HG02623 (cell line): ENCODE measurements at regions not wholly inside any gene's neighbourhood (a gene's known extent, or its start where the extent isn't known, plus 50 kb on each side); places are given as distances from the start of the nearest gene placed in this dataset.
"Not testable (repeated sequence)": the region's sequence is repeated elsewhere in the genome, so short reads cannot be mapped to it uniquely, and the experiment has no call there.

Experiments
- ATAC-seq: cut with Tn5 transposase; IDR thresholded peaks from one replicate; pipeline ENCODE4 v1.9.1; 2021; ENCODE audit warnings: moderate library complexity; ENCODE audit not compliant: unreplicated experiment

- ATAC-seq: no peak
These were observed 52.8 kb upstream of the IL1RAPL2 start for GRCh38 chrX:104513162-104513561.

GRCh38 chrX:104510801-104511200 is 55.2 kb upstream of the IL1RAPL2 start:
- no peak for ATAC-seq

GRCh38 chrX:104502460-104502859 is 63.5 kb upstream of the IL1RAPL2 start:
- no peak for ATAC-seq

GRCh38 chrX:104488811-104489210 is 77.2 kb upstream of the IL1RAPL2 start:
- no peak for ATAC-seq

GRCh38 chrX:104486691-104487090 is 79.3 kb upstream of the IL1RAPL2 start:
- no peak for ATAC-seq

- no peak for ATAC-seq
These were observed 83.2 kb upstream of the IL1RAPL2 start for GRCh38 chrX:104482757-104483156.

- no peak for ATAC-seq
These were observed 96.2 kb upstream of the IL1RAPL2 start for GRCh38 chrX:104469771-104470170.

- ATAC-seq: no peak
These were observed 106.2 kb upstream of the IL1RAPL2 start for GRCh38 chrX:104459796-104460195.

GRCh38 chrX:104457130-104457529 is 108.9 kb upstream of the IL1RAPL2 start:
- ATAC-seq: not testable (repeated sequence)

- ATAC-seq: no peak
These were observed 115.7 kb upstream of the IL1RAPL2 start for GRCh38 chrX:104450316-104450715.

GRCh38 chrX:104445591-104445990 is 120.4 kb upstream of the IL1RAPL2 start:
- no peak for ATAC-seq

GRCh38 chrX:104435249-104435648 is 130.8 kb upstream of the IL1RAPL2 start:
- ATAC-seq: no peak

- no peak for ATAC-seq
These were observed 133.7 kb upstream of the IL1RAPL2 start for GRCh38 chrX:104432321-104432720.

GRCh38 chrX:104430742-104431119 is 135.3 kb upstream of the IL1RAPL2 start:
- ATAC-seq: no peak

- ATAC-seq: no peak
These were observed 135.8 kb upstream of the IL1RAPL2 start for GRCh38 chrX:104430072-104430741.

- no peak for ATAC-seq
These were observed 137.8 kb upstream of the IL1RAPL2 start for GRCh38 chrX:104428231-104428630.

- ATAC-seq: no peak
These were observed 138.3 kb upstream of the IL1RAPL2 start for GRCh38 chrX:104427693-104428092.

GRCh38 chrX:104427073-104427472 is 138.9 kb upstream of the IL1RAPL2 start:
- ATAC-seq: no peak

GRCh38 chrX:104420907-104421306 is 145.1 kb upstream of the IL1RAPL2 start:
- no peak for ATAC-seq

GRCh38 chrX:104419926-104420325 is 146.1 kb upstream of the IL1RAPL2 start:
- no peak for ATAC-seq

GRCh38 chrX:104419211-104419610 is 146.8 kb upstream of the IL1RAPL2 start:
- no peak for ATAC-seq

GRCh38 chrX:104411800-104412199 is 154.2 kb upstream of the IL1RAPL2 start:
- ATAC-seq: no peak

GRCh38 chrX:104400387-104400786 is 145.7 kb upstream of the ESX1 start:
- no peak for ATAC-seq
